ENCODE measurements at regions not wholly inside any gene's neighbourhood (a gene's known extent, or its start where the extent isn't known, plus 50 kb on each side); places are given as distances from the start of the nearest gene placed in this dataset.

- TF ChIP-seq ZNF462 (CRISPR knock-in tag; IDR thresholded peaks at IDR 0.05) = no peak
- TF ChIP-seq ZNF331 (CRISPR knock-in tag; IDR thresholded peaks at IDR 0.05; ENCODE audit: low read depth) = no peak
Measured at GRCh38 chr21:17189963-17190362, 322.9 kb upstream of the CXADR start (continued).

GRCh38 chr21:17191346-17191993 lies 321.4 kb upstream of the CXADR start:
- Histone ChIP-seq H3K27me3 (ENCODE audit: insufficient read depth) (no peaks in the 10 kb centered on the region), H3K4me2 (no peak overlapping the region), H3K27ac (ENCODE audit: low read depth) (no peak overlapping the region), H3K4me1 (ENCODE audit: insufficient read depth) (no peaks in the 10 kb centered on the region), H2AFZ (no peak overlapping the region), H3K4me3 (no peak overlapping the region), H4K20me1 (replicated peaks; ENCODE audit: insufficient read depth) (no peaks in the 10 kb centered on the region), H3K36me3 (ENCODE audit: insufficient read depth) (no peaks in the 10 kb centered on the region), H3K9me2 (ENCODE audit: insufficient read depth) (0 out of 2 replicates have a peak, but pooled peaks cover 18% of the 10 kb centered on the region), H3F3A (replicated peaks; ENCODE audit: low read depth) (no peaks in the 10 kb centered on the region), H3K79me2 (replicated peaks; ENCODE audit: insufficient read depth) (no peaks in the 10 kb centered on the region)
- H3K36me3 Mint-ChIP-seq (ENCODE audit: low read depth) = peaks cover 25% of the 10 kb centered on the region
- no peaks in the 10 kb centered on the region; the same call in 2 of the 3 replicates for H3K4me1 Mint-ChIP-seq
- peaks cover 43% of the 10 kb centered on the region for H3K9me3 Mint-ChIP-seq
- peaks cover 1% of the 10 kb centered on the region for H3K27me3 Mint-ChIP-seq (ENCODE audit: insufficient read depth, low read depth, poor library complexity)
- ATAC-seq (no peak), DNase-seq (ENCODE audit: low spot score) (no peak)
- H3K27ac Mint-ChIP-seq = no peak overlapping the region
- H3K4me3 Mint-ChIP-seq = no peak overlapping the region
- TF ChIP-seq ZNF331 (CRISPR knock-in tag; IDR thresholded peaks at IDR 0.05; ENCODE audit: low read depth) (no peak), JUNB (IDR thresholded peaks at IDR 0.05; ENCODE audit: unreplicated experiment) (no peak), EZH2 (IDR thresholded peaks at IDR 0.05; ENCODE audit: low read depth, unreplicated experiment) (no peak), ETS1 (IDR thresholded peaks at IDR 0.05) (no peak), EZH2phosphoT487 (IDR thresholded peaks at IDR 0.05; ENCODE audit: unreplicated experiment) (no peak), CTCF (conservative IDR thresholded peaks at IDR 0.05; ENCODE audit: low read depth in 2 of 2) (no peak), STAT1 (IDR thresholded peaks at IDR 0.05; ENCODE audit: unreplicated experiment) (no peak), REST (IDR thresholded peaks at IDR 0.05; ENCODE audit: unreplicated experiment) (no peak), POLR2AphosphoS5 (IDR thresholded peaks at IDR 0.05; ENCODE audit: low read depth) (no peak), ZNF114 (CRISPR knock-in tag; IDR thresholded peaks at IDR 0.05) (no peak), CREB1 (CRISPR knock-in tag; IDR thresholded peaks at IDR 0.05; ENCODE audit: low read depth) (no peak)

Data from GM23338 (cell line).